KMS-11 (cell line): ENCODE measurements at regions not wholly inside any gene's neighbourhood (a gene's known extent, or its start where the extent isn't known, plus 50 kb on each side); places are given as distances from the start of the nearest gene placed in this dataset.

Source experiments
- H2AFZ ChIP-seq: fragments of 200-600 bp; sonication (generic); 2 replicates; pipeline ENCODE4 v1.6.1; 2016; ENCODE audit warnings: antibody characterized with exemption, mixed run types, low read depth
- H3K27ac ChIP-seq: fragments of 200-600 bp; sonication (generic); 2 replicates; pipeline ENCODE4 v1.6.1; 2016; ENCODE audit warnings: mild to moderate bottlenecking, mixed run types
- H3K27me3 ChIP-seq: fragments of 200-600 bp; sonication (generic); 2 replicates; pipeline ENCODE4 v1.6.1; 2017; ENCODE audit warnings: mild to moderate bottlenecking, low read depth, mixed run types, moderate library complexity; ENCODE audit not compliant: insufficient read depth
- H3K36me3 ChIP-seq: fragments of 200-600 bp; sonication (generic); 2 replicates; pipeline ENCODE4 v1.6.1; 2017; ENCODE audit warnings: mild to moderate bottlenecking, mixed run types; ENCODE audit not compliant: insufficient read depth
- H3K4me1 ChIP-seq: fragments of 200-600 bp; sonication (generic); 2 replicates; pipeline ENCODE4 v1.6.1; 2016; ENCODE audit warnings: mild to moderate bottlenecking, low read depth, mixed run types; ENCODE audit not compliant: poor library complexity, severe bottlenecking
- H3K4me2 ChIP-seq: fragments of 200-600 bp; sonication (generic); 2 replicates; pipeline ENCODE4 v1.7.0; 2016; ENCODE audit warnings: mild to moderate bottlenecking, mixed run types
- H3K4me3 ChIP-seq: fragments of 200-600 bp; sonication (generic); IDR thresholded peaks from 2 replicates; pipeline ENCODE4 v1.6.1; 2017; ENCODE audit warnings: low read depth, low read length, mixed read lengths; ENCODE audit not compliant: insufficient read depth
- H3K79me2 ChIP-seq: fragments of 200-600 bp; sonication (generic); 2 replicates; pipeline ENCODE4 v1.6.1; 2016; ENCODE audit warnings: low read depth, mixed run types; ENCODE audit not compliant: insufficient read depth
- H3K9ac ChIP-seq: fragments of 200-600 bp; sonication (generic); 2 replicates; pipeline ENCODE4 v1.6.1; 2016; ENCODE audit warnings: mild to moderate bottlenecking, mixed run types
- H4K20me1 ChIP-seq: fragments of 200-600 bp; sonication (generic); 2 replicates; pipeline ENCODE4 v1.6.1; 2016; ENCODE audit warnings: mild to moderate bottlenecking, mixed run types; ENCODE audit not compliant: insufficient read depth
- TF ChIP-seq, protein P1 (sequence below): fragments of 200-600 bp; sonication (generic); conservative IDR thresholded peaks from 2 replicates; pipeline ENCODE4 v1.6.1; 2017; ENCODE audit warnings: low read depth, mild to moderate bottlenecking, antibody characterized with exemption, low read length, moderate library complexity, mixed read lengths

DNA sequence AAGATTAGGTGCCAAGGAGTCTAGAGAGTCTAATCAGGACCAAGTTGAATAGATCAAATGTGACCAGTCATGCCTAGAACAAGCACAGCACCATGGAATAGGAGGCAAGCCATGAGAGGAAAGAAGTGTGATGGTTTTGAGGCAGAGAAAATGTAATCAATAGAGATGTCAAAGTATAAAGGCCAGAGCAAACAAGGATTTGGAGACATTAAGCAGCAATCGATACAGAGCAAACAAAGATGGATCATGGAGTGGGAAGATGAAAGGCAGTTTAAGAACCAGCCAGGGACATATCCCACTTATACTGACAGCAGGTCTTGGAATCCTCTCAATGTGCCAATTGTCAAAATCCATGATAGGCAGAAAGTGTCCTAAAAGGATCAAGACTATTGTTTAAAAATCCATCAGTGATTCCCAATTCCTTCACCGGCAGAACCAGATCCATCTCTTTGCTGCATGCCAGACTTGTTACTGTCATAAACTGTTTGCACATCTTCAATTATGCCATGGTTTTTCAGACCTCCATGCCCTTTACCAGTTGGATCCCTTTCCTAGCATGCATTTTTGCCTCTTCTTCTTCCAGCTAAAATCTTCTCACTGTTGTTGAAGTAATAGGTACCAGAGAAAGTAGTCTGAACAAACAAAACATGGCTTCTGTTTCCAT lies 520.7 kb upstream of the ARX start:
- Histone ChIP-seq H2AFZ (no peak overlapping the region), H3K4me3 (no peak overlapping the region), H3K79me2 (no peaks in the 10 kb centered on the region), H3K27me3 (no peaks in the 10 kb centered on the region), H3K27ac (no peak overlapping the region), H4K20me1 (no peaks in the 10 kb centered on the region), H3K36me3 (no peaks in the 10 kb centered on the region), H3K4me1 (no peaks in the 10 kb centered on the region), H3K9ac (no peak overlapping the region), H3K4me2 (no peak overlapping the region)
- TF ChIP-seq, protein P1, sequence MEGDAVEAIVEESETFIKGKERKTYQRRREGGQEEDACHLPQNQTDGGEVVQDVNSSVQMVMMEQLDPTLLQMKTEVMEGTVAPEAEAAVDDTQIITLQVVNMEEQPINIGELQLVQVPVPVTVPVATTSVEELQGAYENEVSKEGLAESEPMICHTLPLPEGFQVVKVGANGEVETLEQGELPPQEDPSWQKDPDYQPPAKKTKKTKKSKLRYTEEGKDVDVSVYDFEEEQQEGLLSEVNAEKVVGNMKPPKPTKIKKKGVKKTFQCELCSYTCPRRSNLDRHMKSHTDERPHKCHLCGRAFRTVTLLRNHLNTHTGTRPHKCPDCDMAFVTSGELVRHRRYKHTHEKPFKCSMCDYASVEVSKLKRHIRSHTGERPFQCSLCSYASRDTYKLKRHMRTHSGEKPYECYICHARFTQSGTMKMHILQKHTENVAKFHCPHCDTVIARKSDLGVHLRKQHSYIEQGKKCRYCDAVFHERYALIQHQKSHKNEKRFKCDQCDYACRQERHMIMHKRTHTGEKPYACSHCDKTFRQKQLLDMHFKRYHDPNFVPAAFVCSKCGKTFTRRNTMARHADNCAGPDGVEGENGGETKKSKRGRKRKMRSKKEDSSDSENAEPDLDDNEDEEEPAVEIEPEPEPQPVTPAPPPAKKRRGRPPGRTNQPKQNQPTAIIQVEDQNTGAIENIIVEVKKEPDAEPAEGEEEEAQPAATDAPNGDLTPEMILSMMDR = no peak

DNA sequence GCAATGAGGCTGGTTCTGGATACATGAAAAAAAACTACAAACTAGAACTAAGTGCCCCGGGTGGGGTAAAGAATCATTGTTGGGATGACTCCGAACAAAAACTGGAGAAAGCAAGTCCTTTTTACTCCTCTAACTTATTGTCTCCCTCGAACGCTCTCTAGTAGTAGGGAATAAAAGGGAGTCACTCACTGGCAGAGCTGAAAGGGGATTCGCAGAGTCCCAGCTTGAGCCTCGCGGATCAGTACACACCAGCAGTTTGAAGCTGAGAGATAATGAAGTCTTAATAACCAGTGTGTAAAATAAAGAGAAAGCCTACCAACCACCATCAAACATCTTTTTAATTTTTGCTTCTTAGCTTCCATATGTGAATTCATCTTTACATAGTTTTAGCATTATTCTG lies 521.9 kb upstream of the ARX start:
- H3K4me2 ChIP-seq = no peak overlapping the region
- no peak overlapping the region for H2AFZ ChIP-seq
- no peak overlapping the region for H3K27ac ChIP-seq
- no peak overlapping the region for H3K4me3 ChIP-seq
- TF ChIP-seq, protein P1 = no peak
- no peaks in the 10 kb centered on the region for H3K27me3 ChIP-seq
- H4K20me1 ChIP-seq = no peaks in the 10 kb centered on the region
- no peak overlapping the region for H3K9ac ChIP-seq
- H3K36me3 ChIP-seq = no peaks in the 10 kb centered on the region
- H3K79me2 ChIP-seq = no peaks in the 10 kb centered on the region
- H3K4me1 ChIP-seq = no peaks in the 10 kb centered on the region

DNA sequence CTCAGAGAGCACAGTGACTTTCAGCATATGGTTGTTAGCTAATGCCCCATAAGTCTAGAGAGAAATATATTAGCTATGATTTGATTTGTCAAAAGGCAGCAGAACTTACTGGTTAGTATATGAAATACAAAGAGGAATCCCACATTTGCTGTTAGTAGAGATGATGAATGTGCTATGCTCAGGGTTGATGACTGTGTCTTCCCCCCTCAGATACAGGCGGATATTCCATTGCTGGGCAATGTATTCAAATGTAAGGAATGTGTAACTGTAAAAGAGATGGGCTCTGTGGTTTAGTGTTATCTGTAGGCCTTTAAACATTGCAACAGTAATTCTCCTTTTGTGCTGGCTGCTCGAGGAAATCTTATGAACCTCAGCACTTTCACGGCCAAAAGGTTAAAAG lies 528.9 kb upstream of the ARX start:
- H3K4me1 ChIP-seq = no peaks in the 10 kb centered on the region
- H3K79me2 ChIP-seq = no peaks in the 10 kb centered on the region
- H4K20me1 ChIP-seq = no peaks in the 10 kb centered on the region
- H3K36me3 ChIP-seq = no peaks in the 10 kb centered on the region
- no peak overlapping the region for H3K27ac ChIP-seq
- H2AFZ ChIP-seq = no peak overlapping the region
- H3K4me2 ChIP-seq = no peak overlapping the region
- no peak overlapping the region for H3K4me3 ChIP-seq
- TF ChIP-seq, protein P1 = no peak
- H3K9ac ChIP-seq = no peak overlapping the region
- H3K27me3 ChIP-seq = no peaks in the 10 kb centered on the region

DNA sequence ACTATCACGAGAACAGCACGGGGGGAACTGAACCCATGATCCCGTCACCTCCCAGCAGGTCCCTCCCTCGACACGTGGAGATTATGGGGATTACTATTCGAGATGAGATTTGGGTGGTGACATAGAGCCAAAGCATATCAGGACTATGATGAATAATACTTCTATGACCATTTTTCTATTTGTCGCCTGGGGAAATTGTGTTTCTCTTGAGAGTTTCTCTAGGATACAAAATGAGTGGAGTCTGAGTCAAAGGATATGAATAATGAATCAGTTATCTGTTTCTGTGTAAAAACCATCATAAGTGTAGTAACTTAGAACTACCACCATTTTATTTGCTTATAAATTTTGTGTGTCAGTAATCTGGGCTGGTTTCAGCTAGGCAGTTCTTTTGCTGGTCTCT lies 533.0 kb upstream of the ARX start:
- Histone ChIP-seq H3K27ac (no peak overlapping the region), H4K20me1 (no peaks in the 10 kb centered on the region), H3K4me1 (no peaks in the 10 kb centered on the region), H3K4me3 (no peak overlapping the region), H2AFZ (no peak overlapping the region), H3K36me3 (no peaks in the 10 kb centered on the region), H3K79me2 (no peaks in the 10 kb centered on the region), H3K27me3 (no peaks in the 10 kb centered on the region), H3K9ac (no peak overlapping the region), H3K4me2 (no peak overlapping the region)
- TF ChIP-seq, protein P1 = no peak
